ENCODE measurements at regions not wholly inside any gene's neighbourhood (a gene's known extent, or its start where the extent isn't known, plus 50 kb on each side); places are given as distances from the start of the nearest gene placed in this dataset.
"Not testable (repeated sequence)": the region's sequence is repeated elsewhere in the genome, so short reads cannot be mapped to it uniquely, and the experiment has no call there.

GRCh38 chr4:27123123-27123768 lies 262.6 kb downstream of the STIM2 start:
- DNase-seq, result peak in 1 of 2 donors; percentile 23

DNA sequence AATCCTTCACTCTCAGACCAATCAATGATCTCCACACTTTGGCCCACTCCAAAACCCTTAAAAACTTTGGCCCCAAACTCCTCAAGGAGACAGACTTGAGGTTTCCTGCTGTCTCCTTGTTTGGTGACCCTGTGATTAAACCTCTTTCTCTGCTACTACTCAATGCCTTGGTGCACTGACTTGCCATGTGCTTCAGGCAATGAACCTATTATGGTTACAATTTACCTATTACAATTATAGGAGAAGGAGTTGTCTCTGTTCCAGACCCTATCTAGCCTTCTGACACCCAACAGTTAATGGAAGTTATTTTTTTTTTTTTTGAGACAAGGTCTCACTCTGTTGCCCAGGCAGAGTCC lies 263.1 kb downstream of the STIM2 start:
- DNase-seq, result no peak

GRCh38 chr4:27126895-27127294 lies 266.3 kb downstream of the STIM2 start:
- not testable (repeated sequence) for DNase-seq

DNA sequence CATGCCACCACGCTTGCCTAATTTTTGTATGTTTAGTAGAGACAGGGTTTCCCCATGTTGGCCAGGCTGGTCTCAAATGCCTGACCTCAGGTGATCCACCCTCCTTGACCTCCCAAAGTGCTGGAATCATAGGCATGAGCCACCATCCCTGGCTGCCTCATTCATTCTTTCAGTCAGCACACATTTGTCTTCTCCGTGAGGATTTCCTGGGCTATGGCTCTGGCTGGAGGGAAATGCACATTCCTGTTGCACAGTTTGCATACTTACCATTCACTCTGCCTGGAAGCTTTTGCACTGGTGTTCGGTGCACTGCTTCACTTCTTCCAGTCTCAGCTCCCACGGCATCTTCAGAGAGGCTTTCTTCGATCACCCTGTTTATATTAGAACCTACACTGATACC lies 267.8 kb downstream of the STIM2 start:
- DNase-seq, result no peak

DNA sequence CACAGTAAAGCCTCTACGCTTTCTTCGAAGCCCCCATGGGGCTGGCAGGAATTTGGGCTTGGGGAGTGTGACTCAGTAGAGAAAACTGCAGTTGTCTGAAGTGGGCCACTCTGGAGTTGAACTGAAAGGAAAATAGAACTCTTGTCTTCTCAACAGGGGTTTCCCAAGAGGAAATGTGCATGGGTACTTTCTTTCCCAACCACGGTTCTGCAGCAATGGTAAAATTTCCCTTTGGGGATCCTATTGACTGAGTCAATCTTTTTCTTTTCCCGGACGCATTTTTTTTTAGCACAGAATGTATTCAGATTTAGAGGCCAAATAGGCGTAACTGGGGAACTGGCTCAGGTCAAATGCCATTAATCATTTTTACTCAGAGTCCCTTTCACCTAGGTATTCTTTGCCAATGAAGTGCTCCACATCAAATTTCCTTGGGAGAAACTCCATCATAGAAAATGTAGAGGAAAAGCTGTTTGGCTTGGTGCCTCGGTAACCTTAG lies 269.3 kb downstream of the STIM2 start:
- DNase-seq, result no peak

DNA sequence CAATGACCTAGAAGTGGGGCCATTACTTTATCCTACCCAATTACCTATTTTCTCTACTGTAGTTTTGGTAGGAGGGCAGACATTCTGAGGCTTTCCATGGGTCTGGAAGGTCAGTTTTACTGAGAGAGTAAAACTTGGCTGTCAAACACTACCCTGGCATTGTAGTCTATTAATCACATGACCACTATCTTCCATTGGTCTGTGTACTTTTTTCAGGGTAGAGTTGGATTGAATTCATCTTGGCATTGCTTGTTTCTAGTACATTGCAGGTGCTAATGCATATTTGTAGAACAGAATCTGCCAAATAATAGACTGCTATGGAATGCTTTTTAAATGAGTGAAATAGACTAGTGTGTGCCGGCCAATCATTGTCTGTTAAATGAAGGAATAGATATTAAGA lies 271.9 kb downstream of the STIM2 start:
- no peak for DNase-seq

- DNase-seq, result no peak
Observed at GRCh38 chr4:27140486-27140885, 279.8 kb downstream of the STIM2 start.

GRCh38 chr4:27141530-27141929 lies 280.9 kb downstream of the STIM2 start:
- no peak for DNase-seq

DNA sequence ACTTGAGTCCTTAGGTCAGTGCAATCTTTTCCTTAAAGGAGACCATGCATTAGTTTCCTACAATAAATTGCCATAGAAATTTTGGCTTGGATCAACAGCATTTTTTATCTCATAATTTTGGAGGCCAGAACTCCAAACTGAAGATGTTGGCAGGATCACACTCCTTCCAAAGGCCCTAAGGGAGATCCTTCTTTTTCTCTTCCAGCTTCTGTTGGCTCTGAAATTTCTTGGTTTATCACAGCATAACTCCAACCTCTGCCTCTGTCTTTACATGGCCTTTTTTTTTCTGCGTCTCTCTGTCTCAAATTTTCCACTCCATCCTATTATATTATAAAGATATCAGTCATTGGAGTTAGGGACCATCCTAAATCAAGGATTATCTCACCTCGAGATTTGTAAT lies 282.2 kb downstream of the STIM2 start:
- no peak for DNase-seq

- DNase-seq, result no peak
Observed at GRCh38 chr4:27145597-27145996, 285.0 kb downstream of the STIM2 start.

DNA sequence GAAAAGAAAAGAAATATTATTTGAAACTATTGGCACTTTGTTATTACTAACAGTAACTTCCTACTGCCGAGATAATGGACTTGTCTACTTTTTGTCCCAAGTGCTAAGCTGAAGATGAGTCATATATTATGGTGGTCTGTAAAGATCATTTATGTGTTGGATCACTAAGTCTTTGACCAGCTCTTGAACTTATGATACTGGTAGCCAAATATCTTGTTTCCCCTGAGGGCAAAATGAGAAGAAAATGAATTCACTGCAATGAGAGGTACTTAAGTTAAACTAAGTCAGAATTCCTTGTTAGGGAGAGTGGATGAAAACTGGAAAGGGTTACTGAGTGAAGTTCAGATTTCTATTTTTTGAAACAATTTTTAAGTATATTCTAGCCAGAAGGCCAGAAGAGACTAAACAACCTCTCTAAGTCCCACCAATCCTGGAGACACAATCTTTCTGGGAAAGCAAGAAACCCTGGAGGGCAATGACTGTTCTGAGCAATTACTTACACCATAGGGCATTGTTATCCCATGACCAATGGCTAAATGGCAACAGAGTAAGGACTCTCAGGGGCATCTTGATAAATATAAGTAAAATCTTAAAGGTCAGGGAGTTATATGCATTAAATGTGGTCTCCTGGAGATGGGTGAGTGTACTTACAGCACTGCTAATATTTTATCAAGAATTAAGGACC lies 287.7 kb downstream of the STIM2 start:
- DNase-seq, result no peak

GRCh38 chr4:27149541-27150212 lies 289.0 kb downstream of the STIM2 start:
- no peak for DNase-seq

- no peak for DNase-seq
Observed at GRCh38 chr4:27152703-27153102, 292.1 kb downstream of the STIM2 start.

- no peak for DNase-seq
Observed at GRCh38 chr4:27154706-27155105, 294.1 kb downstream of the STIM2 start.

- no peak for DNase-seq
Observed at GRCh38 chr4:27161191-27161590, 300.6 kb downstream of the STIM2 start.

DNA sequence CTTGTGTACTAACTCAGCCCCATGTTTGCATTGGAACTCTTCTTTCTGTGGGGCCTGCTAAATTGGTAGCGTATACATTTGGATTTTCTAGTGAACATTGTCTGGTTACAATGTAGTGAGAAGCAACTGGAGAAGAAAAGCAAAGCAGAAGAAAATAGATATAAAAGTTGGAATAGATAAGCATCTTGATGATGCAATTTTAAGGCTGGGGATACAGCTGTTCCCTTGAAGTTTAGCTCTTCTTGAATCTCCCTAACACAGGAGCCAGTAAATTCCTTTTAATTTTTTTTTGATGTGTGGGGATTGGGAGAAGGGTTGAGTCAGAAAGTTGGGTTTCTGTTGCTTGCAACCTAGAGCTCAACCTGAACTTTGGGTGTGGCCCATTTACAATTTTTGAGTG lies 308.1 kb downstream of the STIM2 start:
- DNase-seq, result no peak

GRCh38 chr4:27173280-27173679 lies 312.6 kb downstream of the STIM2 start:
- no peak for DNase-seq

- peak in 1 of 2 donors; percentile 35 for DNase-seq
Observed at GRCh38 chr4:27176400-27176799, 315.8 kb downstream of the STIM2 start.

- no peak for DNase-seq
Observed at GRCh38 chr4:27176881-27177280, 316.2 kb downstream of the STIM2 start.

DNA sequence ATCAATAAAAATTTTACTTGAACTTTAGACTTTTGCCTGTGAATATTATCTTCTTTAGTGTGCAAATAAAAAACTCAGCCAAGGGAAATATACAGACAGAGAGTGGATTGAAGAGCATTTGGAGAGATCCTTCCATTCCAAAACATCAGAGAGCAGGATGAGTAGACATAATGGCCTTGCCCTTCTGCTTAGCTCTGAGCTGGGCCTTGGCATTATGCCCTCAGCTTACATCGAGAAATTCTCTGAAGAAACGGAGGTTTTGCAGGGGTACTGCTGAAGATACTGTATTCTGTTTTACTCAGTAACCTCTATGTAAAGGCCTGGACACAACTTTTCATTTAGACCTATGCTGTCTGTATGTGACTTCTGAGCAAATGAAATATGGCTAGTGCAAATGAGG lies 317.4 kb downstream of the STIM2 start:
- no peak for DNase-seq

- DNase-seq, result no peak
Observed at GRCh38 chr4:27181693-27182092, 321.1 kb downstream of the STIM2 start.

- no peak for DNase-seq
Observed at GRCh38 chr4:27182211-27182610, 321.6 kb downstream of the STIM2 start.

DNA sequence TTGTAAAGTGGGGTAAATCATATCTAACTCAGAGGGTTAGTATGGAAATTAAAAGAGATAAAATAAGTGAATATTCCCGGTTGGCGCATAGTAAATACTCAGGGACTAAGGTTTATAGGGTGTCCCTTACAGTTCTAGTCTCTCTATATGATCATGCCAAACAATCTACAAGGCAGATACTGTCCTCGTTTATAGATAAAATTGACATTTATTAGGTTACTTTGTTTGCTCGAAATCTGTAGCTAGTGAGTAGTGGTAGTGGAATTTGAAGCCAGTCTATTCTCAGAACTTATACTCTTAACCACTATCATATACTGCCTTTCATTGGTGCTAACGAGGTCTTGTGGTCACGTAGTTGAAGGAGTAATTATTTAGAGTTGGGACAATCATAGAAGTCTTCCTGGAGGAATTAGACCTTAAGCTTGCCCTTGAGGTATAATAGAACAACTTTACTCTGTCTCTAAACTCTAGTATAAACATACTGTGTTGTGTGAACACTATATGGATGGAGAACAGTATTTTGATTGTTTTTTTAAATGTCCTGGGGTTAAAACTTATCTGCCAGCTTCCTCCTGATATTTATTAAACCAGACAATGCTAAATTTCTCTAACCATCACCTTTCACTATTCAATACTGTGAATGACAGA lies 324.0 kb downstream of the STIM2 start:
- no peak for DNase-seq

DNA sequence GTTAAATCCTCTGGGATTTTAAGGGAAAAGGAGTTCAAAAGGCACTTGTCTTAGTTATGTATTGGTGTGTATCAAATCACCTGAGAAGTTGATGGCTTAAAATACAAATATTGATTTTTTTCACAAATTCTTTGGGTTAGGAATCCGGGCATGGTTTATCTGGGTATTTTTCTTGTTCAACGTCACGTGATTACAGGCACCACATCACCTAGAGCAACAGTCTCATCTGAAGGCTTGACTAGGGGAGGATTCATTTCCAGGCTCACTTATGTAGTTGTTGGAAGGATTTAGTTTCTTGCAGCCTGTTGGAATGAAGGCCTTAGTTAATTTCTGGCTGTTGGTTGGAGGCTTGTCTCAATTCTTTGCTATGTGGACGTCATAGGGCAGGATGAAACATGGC lies 326.1 kb downstream of the STIM2 start:
- DNase-seq, result no peak
